ENCODE measurements at regions not wholly inside any gene's neighbourhood (a gene's known extent, or its start where the extent isn't known, plus 50 kb on each side); places are given as distances from the start of the nearest gene placed in this dataset.

- TF ChIP-seq CTCF (optimal IDR thresholded peaks at IDR 0.05 in 1 of 3, IDR thresholded peaks at IDR 0.05 in 1 of 3, conservative IDR thresholded peaks at IDR 0.05 in 1 of 3; ENCODE audit: extremely low read depth in 1 of 3, insufficient read depth in 2 of 3, low read length in 3 of 3), result no peak
- TF ChIP-seq EZH2 (IDR thresholded peaks at IDR 0.05; ENCODE audit: low read length), result no peak
Observed at GRCh38 chr13:111401755-111402154, 81.3 kb downstream of the TEX29 start.

All from keratinocyte (primary cell).